ENCODE measurements at regions not wholly inside any gene's neighbourhood (a gene's known extent, or its start where the extent isn't known, plus 50 kb on each side); places are given as distances from the start of the nearest gene placed in this dataset.
"Not testable (repeated sequence)": the region's sequence is repeated elsewhere in the genome, so short reads cannot be mapped to it uniquely, and the experiment has no call there.

DNA sequence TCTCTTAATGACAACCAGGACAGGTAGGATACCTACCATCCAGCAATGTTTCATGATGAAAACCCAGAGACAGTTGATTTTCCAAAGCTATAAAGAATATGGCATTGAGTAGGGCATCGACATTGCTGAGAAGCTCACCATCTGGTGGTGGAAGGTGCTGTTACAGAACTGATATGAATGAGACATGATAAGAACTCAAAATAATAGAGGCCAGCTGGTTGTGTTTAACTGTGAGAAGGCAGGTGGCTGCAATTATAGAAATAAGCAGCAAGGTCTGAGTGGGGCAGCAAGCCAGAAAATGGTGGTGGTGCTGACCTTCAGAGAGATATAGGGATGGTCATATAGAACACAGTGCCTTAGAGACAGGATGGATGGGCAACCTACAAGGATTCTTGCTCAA lies 449.7 kb downstream of the BTG1 start:
- H3K27ac ChIP-seq (ENCODE audit: low read length) = no peak overlapping the region
- ATAC-seq = no peak
- H3K4me3 ChIP-seq (ENCODE audit: low read depth in 2 of 2, low read length in 2 of 2) = no peak overlapping the region
- TF ChIP-seq, protein P1, sequence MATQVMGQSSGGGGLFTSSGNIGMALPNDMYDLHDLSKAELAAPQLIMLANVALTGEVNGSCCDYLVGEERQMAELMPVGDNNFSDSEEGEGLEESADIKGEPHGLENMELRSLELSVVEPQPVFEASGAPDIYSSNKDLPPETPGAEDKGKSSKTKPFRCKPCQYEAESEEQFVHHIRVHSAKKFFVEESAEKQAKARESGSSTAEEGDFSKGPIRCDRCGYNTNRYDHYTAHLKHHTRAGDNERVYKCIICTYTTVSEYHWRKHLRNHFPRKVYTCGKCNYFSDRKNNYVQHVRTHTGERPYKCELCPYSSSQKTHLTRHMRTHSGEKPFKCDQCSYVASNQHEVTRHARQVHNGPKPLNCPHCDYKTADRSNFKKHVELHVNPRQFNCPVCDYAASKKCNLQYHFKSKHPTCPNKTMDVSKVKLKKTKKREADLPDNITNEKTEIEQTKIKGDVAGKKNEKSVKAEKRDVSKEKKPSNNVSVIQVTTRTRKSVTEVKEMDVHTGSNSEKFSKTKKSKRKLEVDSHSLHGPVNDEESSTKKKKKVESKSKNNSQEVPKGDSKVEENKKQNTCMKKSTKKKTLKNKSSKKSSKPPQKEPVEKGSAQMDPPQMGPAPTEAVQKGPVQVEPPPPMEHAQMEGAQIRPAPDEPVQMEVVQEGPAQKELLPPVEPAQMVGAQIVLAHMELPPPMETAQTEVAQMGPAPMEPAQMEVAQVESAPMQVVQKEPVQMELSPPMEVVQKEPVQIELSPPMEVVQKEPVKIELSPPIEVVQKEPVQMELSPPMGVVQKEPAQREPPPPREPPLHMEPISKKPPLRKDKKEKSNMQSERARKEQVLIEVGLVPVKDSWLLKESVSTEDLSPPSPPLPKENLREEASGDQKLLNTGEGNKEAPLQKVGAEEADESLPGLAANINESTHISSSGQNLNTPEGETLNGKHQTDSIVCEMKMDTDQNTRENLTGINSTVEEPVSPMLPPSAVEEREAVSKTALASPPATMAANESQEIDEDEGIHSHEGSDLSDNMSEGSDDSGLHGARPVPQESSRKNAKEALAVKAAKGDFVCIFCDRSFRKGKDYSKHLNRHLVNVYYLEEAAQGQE (IDR thresholded peaks at IDR 0.05; ENCODE audit: insufficient read depth in 1 of 2, low read depth in 2 of 2, low read length in 1 of 2) = no peak
- TF ChIP-seq POLR2AphosphoS5 (IDR thresholded peaks at IDR 0.05; ENCODE audit: low read depth, low read length) = no peak
- TF ChIP-seq SIN3A (IDR thresholded peaks at IDR 0.05; ENCODE audit: borderline replicate concordance, insufficient read depth, low read depth, low read length) = no peak
- TF ChIP-seq TCF7L2 (IDR thresholded peaks at IDR 0.05; ENCODE audit: low read depth, low read length) = no peak
- TF ChIP-seq, protein P2, sequence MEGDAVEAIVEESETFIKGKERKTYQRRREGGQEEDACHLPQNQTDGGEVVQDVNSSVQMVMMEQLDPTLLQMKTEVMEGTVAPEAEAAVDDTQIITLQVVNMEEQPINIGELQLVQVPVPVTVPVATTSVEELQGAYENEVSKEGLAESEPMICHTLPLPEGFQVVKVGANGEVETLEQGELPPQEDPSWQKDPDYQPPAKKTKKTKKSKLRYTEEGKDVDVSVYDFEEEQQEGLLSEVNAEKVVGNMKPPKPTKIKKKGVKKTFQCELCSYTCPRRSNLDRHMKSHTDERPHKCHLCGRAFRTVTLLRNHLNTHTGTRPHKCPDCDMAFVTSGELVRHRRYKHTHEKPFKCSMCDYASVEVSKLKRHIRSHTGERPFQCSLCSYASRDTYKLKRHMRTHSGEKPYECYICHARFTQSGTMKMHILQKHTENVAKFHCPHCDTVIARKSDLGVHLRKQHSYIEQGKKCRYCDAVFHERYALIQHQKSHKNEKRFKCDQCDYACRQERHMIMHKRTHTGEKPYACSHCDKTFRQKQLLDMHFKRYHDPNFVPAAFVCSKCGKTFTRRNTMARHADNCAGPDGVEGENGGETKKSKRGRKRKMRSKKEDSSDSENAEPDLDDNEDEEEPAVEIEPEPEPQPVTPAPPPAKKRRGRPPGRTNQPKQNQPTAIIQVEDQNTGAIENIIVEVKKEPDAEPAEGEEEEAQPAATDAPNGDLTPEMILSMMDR (IDR thresholded peaks at IDR 0.05) = peak; percentile 6; the same call in 1 of the 2 replicates
- H3K36me3 ChIP-seq (ENCODE audit: control insufficient read depth, insufficient read depth, low read length) = no peaks in the 10 kb centered on the region
- ChIA-PET POLR2A (no interaction called here), CTCF (no interaction called here)
- DNase-seq (ENCODE audit: low read depth, low spot score) = no peak
- in situ Hi-C loops (cut with HindIII; ENCODE audit: low pct_unique_long_range_greater_than_20kb, low sequenced_read_pairs) = no loop called here
- H3K4me1 ChIP-seq (ENCODE audit: control insufficient read depth, insufficient read depth, low read length) = no peaks in the 10 kb centered on the region
- intact Hi-C loops (cut with micrococcal nuclease; ENCODE audit: unreplicated experiment) = no loop called here
- no peaks in the 10 kb centered on the region for H3K27me3 ChIP-seq (ENCODE audit: control insufficient read depth, insufficient read depth, low read length)
- no TSS peak for BruUV-seq (replicated peaks)
- H3K9me3 ChIP-seq (ENCODE audit: control insufficient read depth, insufficient read depth, low read depth, low read length) = no peaks in the 10 kb centered on the region

DNA sequence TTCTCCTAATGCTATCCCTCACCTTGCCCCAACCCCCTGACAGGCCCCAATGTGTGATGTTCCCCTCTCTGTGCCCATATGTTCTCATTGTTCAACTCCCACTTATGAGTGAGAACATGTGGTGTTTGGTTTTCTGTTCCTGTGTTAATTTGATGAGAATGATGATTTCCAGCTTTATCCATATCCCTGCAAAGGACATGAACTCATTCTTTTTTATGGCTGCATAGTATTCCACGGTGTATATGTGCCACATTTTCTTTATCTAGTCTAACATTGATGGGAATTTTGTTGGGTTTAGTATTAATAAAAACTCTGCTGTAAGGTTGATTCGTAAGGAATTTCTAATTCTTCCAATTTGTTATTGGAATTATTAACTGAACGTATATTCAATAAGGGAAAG lies 450.2 kb downstream of the BTG1 start:
- in situ Hi-C loops (cut with HindIII; ENCODE audit: low pct_unique_long_range_greater_than_20kb, low sequenced_read_pairs) = not testable (repeated sequence)

DNA sequence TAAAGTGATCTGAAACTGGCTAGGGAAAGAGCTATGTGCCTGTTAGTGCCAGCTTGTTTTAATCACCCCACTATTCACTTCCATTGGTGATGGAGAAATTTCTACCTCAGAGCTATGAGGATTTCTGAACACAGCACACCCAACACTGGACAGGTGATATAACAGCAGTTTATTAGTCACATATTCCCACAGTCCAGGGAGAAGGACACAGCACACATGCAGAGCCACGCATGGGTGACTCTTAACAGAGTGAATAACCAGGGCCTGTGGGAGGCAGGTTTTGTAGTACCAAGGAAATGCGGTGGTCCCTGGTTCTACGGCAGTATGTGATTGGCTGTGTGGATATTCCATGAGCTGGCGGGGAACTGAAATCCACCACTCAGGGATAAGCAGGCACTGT lies 455.1 kb downstream of the BTG1 start:
- ATAC-seq = no peak
- in situ Hi-C loops (cut with HindIII; ENCODE audit: low pct_unique_long_range_greater_than_20kb, low sequenced_read_pairs) (no loop called here), intact Hi-C loops (cut with micrococcal nuclease; ENCODE audit: unreplicated experiment) (no loop called here)
- CTCF ChIA-PET = no interaction called here
- BruUV-seq (replicated peaks) = no TSS peak
- TF ChIP-seq, protein P1 (IDR thresholded peaks at IDR 0.05; ENCODE audit: insufficient read depth in 1 of 2, low read depth in 2 of 2, low read length in 1 of 2) = no peak
- TF ChIP-seq POLR2AphosphoS5 (IDR thresholded peaks at IDR 0.05; ENCODE audit: low read depth, low read length) (no peak), SIN3A (IDR thresholded peaks at IDR 0.05; ENCODE audit: borderline replicate concordance, insufficient read depth, low read depth, low read length) (no peak), TCF7L2 (IDR thresholded peaks at IDR 0.05; ENCODE audit: low read depth, low read length) (no peak)
- TF ChIP-seq, protein P2 (IDR thresholded peaks at IDR 0.05) = no peak
- H3K27ac ChIP-seq (ENCODE audit: low read length) = no peak overlapping the region
- H3K9me3 ChIP-seq (ENCODE audit: control insufficient read depth, insufficient read depth, low read depth, low read length) = no peaks in the 10 kb centered on the region
- no peak overlapping the region for H3K4me3 ChIP-seq (ENCODE audit: low read depth in 2 of 2, low read length in 2 of 2)
- no peaks in the 10 kb centered on the region for H3K27me3 ChIP-seq (ENCODE audit: control insufficient read depth, insufficient read depth, low read length)
- no peaks in the 10 kb centered on the region for H3K36me3 ChIP-seq (ENCODE audit: control insufficient read depth, insufficient read depth, low read length)
- DNase-seq (ENCODE audit: low read depth, low spot score) = no peak
- no peaks in the 10 kb centered on the region for H3K4me1 ChIP-seq (ENCODE audit: control insufficient read depth, insufficient read depth, low read length)
- POLR2A ChIA-PET = no interaction called here

More for the DNA sequence above, 450.2 kb downstream of the BTG1 start:
- DNase-seq (ENCODE audit: low read depth, low spot score); POLR2A ChIA-PET; H3K9me3 ChIP-seq (ENCODE audit: control insufficient read depth, insufficient read depth, low read depth, low read length); ATAC-seq; H3K4me1 ChIP-seq (ENCODE audit: control insufficient read depth, insufficient read depth, low read length); BruUV-seq (replicated peaks); H3K36me3 ChIP-seq (ENCODE audit: control insufficient read depth, insufficient read depth, low read length); H3K27me3 ChIP-seq (ENCODE audit: control insufficient read depth, insufficient read depth, low read length); H3K27ac ChIP-seq (ENCODE audit: low read length); intact Hi-C loops (cut with micrococcal nuclease; ENCODE audit: unreplicated experiment); CTCF ChIA-PET; H3K4me3 ChIP-seq (ENCODE audit: low read depth in 2 of 2, low read length in 2 of 2): not testable (repeated sequence)
